H54 (cell line): ENCODE measurements at regions not wholly inside any gene's neighbourhood (a gene's known extent, or its start where the extent isn't known, plus 50 kb on each side); places are given as distances from the start of the nearest gene placed in this dataset.
A peak's percentile ranks its signal among the peaks of the same experiment; 100 is the strongest.

Experiments
- DNase-seq: peaks from one replicate; pipeline ENCODE4 v3.0.0; 2011; ENCODE audit warnings: low spot score, mixed read lengths; ENCODE audit not compliant: insufficient read length
- FAIRE-seq: peaks from 3 replicates; lab custom pipeline; 2011; peaks lifted over from hg19 to GRCh38; lab: Jason Lieb, UNC
- POLR2A ChIP-seq: IDR thresholded peaks from 2 replicates; pipeline ENCODE4 v1.6.1; 2011; ENCODE audit warnings: low read depth, mild to moderate bottlenecking, low read length

DNA sequence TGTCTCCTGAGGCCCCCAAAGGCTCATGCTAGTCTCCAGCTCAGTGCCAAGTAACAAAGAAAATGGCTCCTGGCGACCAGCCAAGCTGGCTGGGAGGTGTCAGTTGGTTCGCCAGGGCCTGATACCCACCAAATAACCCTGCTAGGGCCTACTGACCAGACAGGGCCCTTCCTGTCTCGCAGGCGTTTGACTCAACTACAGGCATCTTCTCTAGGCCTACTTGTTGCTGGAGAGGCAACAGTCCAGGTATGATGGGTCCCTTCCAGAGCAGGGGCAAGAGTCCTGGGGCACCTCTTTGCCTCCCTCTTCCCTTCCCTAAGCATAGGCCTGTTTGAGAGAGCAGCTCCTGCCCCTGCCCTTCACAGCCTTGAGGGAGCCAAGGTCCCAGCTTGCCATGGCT lies 147.9 kb upstream of the VANGL1 start:
- no peak for FAIRE-seq
- TF ChIP-seq POLR2A = no peak
- DNase-seq = no peak

DNA sequence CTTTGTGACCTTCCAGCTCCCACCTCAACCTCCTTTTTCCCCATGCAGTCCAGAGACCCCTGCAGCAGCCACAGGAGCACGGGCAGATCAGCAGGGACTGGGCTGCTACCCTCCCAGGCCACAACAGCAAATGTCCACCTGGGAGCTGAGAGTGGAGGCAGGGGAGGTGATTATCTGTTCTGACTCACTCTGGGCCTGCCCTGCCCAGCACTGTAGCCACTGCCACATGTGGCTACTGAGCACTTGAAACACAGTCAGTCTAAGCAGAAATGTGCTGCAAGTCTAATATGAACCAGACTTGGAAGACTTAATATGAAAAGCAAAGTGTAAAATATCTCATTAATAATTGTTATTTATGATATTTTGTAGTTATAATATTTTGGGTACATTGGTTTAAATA lies 148.9 kb upstream of the VANGL1 start:
- TF ChIP-seq POLR2A = no peak
- peak; percentile 45 for FAIRE-seq
- DNase-seq = peak; percentile 47

DNA sequence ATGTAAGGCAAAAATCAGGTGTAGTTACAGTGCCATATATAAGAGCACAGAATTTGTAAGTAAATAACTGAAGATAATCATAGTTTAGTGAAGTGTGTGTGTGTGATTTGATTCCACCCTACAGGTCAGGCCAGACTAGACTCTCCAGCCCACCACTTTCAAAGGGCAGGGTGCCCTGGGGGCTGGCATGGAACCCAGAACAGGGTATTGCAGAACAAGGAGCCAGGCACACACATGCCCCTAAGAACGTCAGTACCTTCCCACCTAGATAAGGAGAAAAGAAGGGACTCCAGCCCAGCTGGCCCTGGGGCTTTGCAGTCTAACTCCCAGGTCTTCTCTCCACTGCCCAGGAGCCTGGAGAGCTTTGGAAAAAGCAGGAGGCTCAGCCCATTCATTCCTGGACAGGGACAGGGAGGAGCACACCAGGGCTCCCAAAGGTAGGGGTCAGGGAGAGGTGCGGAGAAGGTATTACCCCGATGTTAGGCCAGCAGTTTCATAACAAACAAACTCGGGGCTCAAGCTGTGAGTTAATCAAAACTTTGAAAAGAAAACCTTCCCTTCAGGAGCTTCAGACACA lies 149.7 kb upstream of the VANGL1 start:
- DNase-seq = no peak
- no peak for FAIRE-seq
- TF ChIP-seq POLR2A = no peak

DNA sequence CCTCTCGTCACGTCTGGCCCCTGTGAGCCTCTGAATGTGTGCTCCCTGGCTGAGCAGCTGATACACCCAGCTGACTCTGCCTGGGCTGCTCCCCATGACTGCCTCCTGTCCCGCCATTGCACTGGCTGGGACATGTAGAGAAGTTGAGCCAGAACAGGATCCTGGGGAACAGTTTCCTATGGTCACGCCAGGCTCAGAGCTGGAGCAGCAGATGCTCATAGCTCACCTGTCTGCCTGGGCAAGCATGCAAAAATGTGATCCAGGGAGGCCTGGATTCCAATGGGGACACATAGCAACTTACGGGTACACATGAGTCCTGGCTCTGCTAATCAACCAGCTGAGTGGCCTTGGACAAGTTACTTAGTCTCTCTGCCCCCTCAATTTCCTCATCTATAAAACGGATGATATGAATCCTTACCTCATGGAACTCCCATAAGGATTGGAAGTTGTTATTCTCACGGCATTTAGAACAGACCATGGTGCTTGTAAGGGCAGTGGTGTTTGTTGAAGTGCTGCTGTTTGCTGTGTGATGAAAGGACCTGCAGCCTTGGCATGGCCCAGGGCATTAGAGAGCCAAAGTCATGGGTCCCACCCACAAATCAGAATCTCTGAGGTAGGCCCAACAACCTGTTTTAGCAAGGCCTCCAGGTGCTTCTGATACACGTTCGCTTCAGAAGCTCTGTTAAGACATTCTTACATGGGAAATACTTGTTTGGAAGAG lies 150.3 kb upstream of the VANGL1 start:
- FAIRE-seq (no peak), DNase-seq (no peak)
- TF ChIP-seq POLR2A = no peak

DNA sequence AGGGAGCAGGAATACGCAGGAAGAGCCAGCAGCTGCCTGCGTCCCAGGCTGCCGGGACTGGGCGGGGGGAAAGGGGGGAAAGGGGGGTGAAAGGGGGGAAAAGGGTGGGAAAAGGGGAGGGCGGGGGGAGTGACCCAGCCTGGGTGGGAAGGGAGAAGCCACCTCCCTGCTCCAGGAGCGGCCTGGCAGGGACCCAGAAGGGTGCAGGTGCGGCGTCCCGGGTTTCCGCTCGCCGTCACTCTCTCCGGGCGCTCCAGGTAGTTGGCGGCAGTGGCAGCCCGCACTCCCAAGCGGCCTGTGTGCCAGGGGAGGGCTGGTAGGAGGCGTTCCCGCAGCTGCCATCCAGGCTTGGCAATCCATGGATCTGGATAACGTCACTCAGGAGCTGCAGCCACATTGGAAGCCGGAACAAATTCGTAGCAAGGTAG lies 141.0 kb upstream of the NGF start:
- TF ChIP-seq POLR2A = no peak
- DNase-seq (no peak), FAIRE-seq (no peak)

DNA sequence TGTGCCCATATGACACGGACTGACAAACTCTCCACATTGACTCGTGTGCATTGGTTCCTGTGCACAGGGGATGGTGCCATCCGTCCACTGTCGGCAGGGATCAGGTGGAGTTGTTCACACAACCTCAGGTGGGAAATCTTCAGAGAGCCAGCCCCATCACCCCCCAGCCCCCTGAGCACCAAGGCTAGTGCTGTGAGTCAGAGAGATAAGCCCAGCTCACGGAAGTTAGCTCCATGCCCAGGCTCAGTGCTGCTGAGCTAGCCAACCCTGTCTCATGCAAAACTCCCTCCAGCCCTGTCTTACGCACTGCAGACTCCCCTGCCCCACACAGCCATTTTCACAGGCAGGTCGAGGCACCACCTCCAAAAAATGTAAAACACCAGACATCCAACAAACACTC lies 139.0 kb upstream of the NGF start:
- FAIRE-seq (no peak), DNase-seq (no peak)
- TF ChIP-seq POLR2A = no peak

DNA sequence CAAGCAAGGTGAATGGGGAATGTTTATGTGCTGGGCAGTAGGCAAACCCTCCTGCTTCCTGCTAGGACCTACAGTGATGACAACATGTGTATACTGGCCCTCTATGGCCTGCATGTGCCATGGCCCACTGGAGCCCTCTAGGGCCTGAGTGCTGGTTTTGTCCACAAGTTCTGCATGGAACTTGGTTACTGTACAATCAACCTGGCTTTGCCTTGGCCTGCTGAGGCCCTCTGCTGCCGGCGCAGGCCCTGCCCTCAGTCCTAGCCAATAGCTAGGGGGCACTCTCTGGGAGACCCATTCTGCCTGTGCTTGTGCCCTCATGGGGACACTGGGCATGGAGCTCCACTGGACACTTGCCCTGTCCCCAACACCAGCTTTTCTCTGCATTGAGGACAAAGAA lies 138.6 kb upstream of the NGF start:
- TF ChIP-seq POLR2A = no peak
- DNase-seq = no peak
- no peak for FAIRE-seq

DNA sequence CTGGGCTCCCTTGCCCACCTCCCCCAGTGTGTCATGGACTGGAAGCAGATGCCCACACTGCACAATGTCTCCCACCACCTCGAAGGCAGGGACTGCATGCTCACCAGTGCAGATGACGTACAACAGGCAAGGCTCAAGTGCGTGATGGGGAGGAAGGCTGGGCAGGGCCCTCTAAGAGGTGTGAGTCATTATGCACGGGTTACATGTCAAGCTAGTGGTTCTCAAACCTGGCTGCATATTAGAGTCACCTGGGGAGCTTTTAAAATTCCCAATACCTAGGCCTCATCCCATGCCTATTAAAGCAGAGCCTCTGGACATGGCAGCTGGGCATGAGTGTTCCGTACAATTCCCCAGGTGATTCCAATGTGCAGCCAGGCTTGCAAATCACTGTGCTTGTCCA lies 137.9 kb upstream of the NGF start:
- TF ChIP-seq POLR2A = no peak
- FAIRE-seq (no peak), DNase-seq (no peak)

DNA sequence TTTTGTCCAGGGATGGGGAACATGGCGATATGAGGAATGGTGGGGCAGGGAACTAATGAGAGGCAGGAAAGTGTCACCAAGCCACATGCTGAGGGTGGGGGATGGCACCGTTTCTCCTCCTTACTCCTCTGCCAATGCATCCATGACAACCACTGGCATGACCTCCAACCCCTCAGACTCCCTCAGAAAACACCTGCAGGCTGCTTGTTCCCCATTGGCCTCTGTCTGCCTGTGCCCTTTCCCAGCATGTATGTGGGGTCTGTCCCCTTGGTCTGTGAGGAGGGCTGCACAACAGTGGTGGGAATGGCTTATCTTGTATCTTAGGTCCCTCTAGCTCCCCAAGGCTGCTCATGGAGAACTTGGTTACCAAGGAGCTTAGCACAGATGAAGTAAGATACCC lies 137.2 kb upstream of the NGF start:
- FAIRE-seq = no peak
- no peak for DNase-seq
- TF ChIP-seq POLR2A = no peak

DNA sequence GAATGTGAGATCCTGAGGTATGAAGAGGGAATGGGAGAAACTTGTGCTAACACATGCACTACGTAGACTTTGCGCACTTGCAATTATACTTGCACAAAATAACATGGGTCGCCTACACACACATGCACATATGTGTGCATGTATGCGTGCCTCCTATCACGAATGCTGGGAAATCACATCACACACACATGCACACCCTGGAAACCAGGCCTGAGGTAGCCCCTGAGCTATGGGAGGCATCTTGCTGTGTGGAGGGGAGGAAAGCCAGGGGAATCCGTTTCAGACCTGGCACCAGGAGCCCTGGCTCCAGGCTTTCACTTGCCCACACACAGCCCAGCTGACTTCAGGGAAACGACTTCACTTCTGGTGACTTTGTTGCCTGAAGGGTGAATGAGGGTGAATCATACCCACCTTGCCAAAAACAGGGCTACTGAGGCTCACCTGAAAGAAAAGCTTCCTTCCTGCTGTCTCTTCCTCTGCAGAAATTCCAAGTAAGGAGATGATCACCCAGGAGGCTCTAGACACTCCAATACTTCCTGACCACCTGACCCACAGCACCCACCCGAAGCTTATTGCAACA lies 136.0 kb upstream of the NGF start:
- TF ChIP-seq POLR2A = no peak
- no peak for FAIRE-seq

DNA sequence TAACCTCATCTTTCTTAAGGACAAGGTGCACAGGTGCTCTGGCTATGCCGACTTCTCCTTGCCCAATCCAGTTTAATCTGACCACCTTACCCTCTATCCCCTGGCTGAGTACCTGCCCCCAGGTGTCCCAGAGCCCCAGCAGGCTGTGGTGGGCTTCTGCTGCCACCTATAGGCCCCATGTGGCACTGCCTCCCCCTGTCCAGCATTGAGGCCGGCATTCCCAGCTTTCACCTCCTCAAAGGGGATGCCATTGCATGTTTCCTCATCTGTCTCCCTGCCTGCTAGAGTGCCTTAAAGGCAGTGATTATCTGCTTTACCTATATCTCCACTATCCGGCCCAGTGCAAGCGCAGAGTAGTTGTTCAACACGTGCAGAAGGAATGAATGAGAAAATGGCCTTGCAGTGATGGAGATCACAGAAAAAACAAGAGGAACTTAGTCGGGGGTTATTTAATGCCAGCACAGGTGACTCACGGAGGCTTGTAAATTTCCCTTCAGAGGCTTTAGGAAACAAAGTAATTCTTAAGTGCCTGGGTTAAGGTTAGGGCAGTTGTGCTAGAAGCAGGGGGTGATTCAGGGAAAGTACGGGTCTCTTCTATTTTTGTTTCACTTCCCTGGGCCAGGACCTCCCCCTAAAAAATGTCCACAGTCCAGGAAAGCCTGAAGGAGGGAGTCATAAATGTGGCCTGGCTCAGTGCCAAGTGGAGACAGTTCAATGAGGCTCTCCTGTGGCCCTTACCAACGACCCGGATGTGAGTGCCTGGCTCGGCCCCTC lies 131.8 kb upstream of the NGF start:
- DNase-seq (peak; percentile 80), FAIRE-seq (no peak)
- no peak for TF ChIP-seq POLR2A

More for the DNA sequence above, 136.0 kb upstream of the NGF start:
- no peak for DNase-seq

DNA sequence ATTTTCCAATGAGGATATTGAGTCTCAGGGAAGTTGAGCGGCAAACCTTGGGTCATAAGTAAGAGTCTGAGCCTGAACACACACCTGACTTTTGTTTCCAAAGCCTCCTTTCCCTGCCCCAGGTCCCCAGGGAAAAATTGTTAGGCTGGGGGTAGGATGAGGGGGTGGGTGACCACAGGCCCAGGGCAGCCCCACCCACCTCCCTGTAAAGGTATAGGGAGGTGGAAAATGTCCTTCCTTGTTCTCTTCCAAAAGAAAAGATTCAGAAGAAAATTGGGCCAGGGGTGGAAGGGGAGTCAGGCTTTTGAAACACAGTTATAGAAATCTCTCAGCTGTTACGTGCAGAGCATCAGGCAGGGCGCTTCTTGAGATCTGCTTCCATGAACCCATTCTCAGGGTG lies 129.7 kb upstream of the NGF start:
- TF ChIP-seq POLR2A = no peak
- FAIRE-seq = no peak
- no peak for DNase-seq

DNA sequence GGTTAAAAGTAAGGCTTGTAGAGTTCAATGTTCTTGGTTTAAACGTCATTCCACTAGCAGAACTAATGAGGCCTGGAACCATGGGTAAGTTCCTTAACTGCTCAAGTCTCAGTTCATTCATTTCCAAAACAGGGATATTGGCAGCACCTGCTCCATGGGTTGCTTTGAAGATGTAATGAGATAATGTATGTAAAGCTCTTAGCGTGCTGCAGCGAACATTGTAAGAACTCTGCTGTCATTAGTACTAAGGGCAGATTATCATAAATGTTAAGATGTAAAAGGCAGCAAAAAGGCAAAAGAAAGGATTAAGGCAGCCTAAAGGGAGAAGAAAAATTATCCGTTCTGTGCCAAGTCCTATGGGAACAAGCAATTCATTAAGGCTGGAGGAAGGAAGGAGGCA lies 129.1 kb upstream of the NGF start:
- no peak for FAIRE-seq
- no peak for DNase-seq
- TF ChIP-seq POLR2A = no peak

DNA sequence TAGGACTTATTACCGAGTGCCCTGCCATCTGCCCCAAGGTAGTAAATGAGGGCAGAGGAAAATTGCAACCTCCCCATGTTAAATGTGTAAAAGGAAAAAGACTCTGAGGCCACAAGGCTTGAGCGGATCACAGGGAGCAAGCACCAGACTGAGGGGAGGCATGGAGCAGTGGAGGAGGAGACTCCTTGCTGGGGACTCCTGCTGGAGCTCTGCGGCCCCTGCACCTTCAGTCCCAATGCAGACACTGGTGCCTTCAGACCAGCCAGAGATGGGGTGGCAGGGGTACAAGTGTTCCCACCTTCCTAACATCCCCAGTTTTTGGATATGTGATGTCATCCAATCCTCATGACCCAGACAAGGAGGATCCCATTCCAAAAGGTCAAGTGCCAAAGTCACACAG lies 128.4 kb upstream of the NGF start:
- FAIRE-seq = no peak
- no peak for DNase-seq
- no peak for TF ChIP-seq POLR2A
